Stimulated activated CD4-positive, alpha-beta T cell treated with anti-CD3 and anti-CD28 coated beads, TNF-alpha, amount 100 ng/mL, for 24 hours (primary cell): ENCODE measurements at regions not wholly inside any gene's neighbourhood (a gene's known extent, or its start where the extent isn't known, plus 50 kb on each side); places are given as distances from the start of the nearest gene placed in this dataset.

Experiments
- DNase-seq, 3 experiments: peaks; one replicate each; pipeline ENCODE4 v3.0.0-alpha.2; 2020; ENCODE audit warnings: low read depth in 3 of 3

DNA sequence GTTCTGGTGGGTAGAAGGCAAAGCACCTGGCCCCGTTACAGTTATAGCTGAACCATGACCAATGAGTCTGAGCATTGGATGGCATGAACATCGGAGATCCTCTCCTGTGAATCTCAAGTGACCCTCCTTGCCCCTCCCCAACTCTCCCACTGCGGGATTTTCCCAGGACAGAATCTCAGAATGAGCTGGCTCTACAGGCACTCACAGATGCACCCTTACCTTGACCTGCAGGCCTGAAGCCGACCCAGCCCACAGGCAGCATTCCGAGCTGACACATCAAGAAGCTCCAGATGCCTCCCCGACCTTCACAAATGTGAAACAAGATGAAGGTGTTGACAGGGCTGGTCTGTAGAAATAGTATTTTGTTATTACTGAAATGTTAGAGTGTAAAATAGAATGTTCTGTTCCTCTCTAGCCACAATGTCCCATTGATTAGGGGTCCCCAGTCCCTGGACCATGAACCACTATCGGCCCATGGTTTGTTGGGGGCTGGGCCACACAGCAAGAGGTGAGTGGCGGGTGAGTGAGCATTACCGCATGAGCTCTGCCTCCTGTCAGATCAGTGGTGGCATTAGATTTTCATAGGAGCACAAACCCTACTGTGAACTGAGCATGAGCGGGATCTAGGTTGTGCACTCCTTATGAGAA, 263.4 kb downstream of the AUH start:
- DNase-seq, result no peak

DNA sequence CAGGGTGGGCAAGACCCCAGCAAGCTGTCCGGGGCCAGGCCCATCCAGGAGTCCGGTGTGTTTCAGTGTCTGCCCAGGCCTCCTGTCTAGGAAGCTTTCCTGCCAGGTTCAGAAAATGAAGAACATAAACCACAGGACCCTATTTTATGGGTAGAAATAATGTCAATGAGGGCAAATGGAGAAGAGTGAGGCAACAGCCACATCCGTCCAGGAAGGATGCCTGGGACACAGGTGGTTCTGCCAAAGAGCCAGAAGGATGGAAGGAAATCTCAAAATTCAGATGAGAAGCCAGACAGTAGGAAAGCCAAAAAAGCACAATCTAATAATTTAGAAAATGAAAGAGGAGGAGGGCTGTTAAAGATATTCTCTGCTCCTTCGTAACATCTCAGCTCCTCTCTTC, 262.3 kb downstream of the AUH start:
- DNase-seq, result no peak

DNA sequence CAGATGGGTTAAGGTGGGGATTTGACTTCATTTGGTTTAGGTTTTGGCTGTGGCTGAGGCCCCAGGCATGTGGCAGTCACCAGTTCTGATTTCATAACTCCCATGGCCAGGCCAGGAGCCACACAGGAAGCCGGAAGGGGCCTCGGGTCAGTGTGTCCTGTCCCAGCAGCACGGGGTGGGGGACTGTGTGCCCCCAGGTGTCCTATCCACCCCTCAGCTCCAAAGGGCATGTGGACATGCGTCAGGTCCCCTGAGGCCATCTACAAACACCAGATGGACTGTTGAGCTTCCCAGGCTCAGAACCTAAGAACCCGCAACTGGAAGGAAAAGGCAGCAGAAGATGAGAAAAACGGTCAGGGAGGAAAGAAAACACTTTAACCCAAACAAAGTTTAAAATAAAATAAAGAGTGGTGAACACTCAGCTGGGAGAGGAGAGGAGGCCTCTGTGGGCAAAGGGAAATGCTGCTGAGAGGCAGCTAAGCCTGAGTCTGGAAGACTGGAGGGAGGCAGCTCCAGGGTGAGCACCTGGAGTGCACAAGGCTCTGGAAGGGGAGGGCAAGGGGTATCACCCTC, 260.8 kb downstream of the AUH start:
- DNase-seq, result no peak

DNA sequence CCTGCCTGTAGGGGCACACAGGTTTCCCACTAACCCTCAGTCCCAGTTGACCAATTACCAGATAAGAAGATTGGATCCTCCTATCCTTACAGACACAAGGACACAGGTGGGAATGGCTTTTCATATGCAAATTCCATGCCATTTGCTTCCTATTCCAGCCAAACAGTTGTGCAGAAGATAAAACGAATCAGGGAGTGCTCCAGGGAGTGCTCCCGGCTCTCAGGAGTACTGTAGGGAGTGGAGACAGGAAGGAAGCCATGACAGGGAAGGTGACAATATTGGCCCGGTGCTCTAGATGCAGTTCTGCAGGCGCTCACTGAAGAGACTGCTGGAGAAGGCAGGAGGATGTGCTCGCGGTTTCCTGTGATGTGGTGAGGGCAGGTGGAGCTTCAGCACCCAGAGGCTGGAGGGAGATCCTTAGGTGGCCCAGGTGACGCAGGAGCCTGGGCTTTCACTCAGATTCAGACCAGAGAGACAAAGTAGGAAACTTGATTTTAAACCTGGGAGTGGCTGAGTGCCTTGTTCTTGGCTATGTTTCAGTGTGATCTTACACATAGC, 260.0 kb downstream of the AUH start:
- DNase-seq, result peak; percentile 43 to 84 (median 53)

DNA sequence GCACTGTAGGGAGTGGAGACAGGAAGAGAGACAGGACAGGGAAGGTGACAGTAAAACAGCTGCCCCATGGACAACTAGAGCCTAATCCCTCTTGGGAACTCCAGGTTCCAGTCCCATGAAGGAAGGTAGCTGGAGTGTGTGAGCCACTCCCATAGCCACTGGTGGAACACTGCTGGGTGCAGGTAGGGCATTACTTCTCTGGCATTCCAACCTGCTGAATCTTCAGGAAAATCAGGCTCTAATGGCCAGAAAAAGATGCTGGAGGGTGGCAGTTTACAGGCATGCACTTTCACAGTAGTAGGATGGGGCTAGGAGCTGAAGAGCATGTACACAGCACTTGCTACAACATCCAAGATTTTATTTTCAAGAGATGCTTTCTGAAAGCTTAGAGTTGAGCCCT, 259.4 kb downstream of the AUH start:
- DNase-seq, result no peak

DNA sequence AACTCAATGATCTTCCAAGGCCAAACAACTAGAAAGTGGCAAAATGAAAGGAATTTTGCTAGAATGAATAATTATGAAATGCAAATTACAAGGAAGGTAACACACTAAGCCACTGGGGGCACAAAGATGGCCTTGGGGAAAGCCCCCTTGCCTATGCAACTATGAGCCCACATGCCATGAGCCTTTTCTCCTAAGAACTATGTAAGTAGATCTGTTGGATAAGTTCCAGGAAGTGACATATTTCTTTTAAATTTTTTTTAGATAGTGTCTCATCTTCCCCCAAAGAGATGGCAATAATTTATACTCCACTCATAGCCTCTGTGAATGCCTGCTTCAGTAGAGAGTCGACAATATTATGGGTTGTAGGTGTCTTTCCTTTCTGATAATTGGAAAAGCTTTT, 257.8 kb downstream of the AUH start:
- DNase-seq, result no peak

DNA sequence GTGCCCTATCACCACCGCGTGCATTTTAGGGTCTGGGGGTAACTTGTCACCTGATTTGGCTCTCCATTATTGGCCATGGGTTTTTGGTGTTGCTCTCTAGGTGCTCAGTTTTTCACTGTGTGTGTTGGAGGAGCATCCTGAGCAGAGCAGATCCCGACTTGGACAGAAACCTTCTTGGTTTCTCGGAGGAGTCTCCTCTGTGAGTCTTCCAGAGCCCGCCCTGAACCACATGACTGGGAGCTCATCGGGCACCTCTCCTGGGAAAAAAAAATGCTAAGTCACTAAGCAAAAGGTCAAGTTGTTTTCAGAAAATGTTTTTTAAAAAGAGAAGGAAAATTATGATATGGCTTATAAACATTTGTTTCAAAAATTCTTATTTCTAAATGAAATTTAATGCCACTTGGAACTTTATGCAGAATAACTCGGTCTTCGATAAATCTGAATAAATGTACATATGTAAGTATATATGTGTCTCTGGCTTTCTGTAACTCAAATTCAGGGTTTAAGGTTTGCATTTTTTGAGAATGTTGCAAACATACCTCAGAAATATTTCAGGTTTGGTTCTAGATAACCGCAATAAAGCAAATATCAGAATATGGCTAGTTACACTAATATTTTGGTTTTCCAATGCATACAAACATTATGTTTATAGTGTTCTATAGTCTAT, 255.2 kb downstream of the AUH start:
- DNase-seq, result no peak

DNA sequence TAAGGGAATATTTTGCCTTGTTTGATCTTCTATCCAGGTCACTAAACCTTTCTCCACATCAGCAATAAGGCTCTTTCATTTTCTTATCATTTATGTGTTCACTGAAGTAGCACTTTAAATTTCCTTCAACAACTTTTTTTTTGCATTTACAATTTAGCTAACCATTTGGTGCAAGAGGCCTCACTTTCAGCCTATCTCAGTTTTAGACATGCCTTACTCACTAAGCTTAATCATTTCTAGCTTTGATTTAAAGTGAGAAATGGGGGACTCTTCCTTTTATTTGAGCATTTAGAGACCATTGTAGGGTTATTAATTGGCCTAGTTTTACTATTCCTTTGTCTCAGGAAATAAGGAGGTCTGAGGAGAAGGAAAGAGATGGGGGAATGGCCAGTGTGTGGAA, 250.5 kb downstream of the AUH start:
- DNase-seq, result no peak

DNA sequence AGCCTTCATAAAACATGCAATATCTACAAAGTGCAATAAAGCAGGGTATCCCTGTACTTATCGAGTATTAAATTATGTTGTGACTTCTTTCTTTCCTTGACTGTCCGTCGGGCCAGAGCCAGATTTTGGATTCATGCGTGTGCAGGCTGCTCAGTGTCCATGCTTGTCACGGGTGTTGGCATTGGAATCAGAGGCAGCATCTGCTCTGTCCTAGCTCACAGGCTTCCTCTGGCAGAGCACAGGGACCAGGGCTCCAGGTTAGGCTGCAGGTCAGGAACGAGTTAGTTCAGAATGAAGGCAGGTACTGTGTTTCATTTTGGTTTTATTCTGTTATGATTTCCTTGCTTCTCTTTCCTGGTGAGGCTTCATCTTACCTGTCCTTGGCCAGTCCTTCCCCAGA, 249.8 kb downstream of the AUH start:
- no peak for DNase-seq

DNA sequence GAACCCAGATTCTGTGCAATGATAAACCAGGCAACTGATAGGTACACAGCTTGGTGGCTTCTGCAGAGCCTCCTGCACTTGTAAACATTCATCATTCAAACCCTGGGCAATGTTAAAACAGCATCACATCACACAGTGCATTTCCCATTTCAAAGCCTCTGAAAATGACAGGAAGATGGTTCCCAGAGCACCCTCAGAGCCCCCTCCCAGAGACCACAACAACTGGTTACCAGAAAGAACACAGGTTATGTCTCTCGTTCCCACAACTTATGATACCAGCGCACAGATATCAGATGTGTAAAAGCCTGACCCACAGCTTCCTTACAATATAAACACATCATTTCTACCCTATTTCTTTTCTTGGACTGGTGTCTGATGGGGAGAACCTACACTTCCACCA, 248.7 kb downstream of the AUH start:
- DNase-seq, result no peak

DNA sequence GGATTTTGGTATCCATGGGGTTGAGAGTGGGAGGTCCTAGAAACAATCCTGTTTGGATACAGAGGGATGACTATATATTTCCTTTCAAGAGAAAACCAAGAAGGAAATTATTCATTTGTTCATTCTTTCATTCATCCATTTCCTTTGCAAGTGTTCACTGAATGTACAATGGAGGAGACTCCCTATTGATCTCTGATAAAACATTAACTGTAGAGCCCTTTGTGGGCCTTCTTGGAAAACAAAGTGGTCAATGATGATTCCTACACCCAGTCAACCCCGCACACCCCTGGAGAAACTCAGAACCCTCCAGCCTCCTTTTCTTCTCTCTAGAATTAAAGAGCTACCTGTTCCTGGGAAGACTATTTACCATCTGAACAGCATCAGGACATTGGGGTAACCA, 247.3 kb downstream of the AUH start:
- DNase-seq, result no peak

DNA sequence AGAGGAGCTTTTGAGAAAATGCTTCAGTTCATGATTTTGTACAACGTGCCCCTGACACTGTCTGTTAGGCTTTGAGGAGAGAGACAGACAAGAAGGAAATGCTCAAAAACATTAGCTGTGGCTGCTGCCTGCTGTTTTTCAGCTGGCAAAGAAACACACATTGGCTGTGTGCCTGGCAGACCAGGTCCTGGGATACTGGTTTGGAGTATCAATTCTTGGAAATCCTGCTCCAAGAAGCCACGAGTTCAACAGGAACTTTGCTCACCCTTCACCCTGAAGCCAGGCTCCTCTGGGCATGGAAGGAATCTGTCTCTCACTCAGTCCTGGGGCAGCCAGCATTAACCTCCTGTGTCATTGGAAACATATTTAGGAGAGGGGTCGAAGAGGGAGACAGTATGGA, 245.5 kb downstream of the AUH start:
- DNase-seq, result no peak

DNA sequence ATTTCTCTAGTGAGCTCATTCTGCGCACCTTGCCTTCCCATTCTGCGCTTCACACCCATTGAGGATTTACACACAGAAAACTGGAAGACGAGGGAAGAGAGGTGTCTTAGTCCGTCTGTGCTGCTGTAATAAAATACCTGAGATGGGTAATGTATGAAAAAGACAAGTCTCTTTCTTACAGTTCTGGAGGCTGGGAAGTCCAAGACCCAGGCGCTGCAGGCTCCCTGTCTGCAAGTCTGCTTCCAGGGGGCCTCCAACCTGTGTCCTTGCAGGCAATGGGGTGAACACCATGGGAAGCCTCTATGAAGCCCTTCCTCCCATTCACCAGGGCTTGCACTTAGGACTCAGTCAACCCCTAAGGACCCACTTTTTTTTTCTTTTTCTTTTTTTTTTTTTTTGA, 245.0 kb downstream of the AUH start:
- DNase-seq, result no peak

DNA sequence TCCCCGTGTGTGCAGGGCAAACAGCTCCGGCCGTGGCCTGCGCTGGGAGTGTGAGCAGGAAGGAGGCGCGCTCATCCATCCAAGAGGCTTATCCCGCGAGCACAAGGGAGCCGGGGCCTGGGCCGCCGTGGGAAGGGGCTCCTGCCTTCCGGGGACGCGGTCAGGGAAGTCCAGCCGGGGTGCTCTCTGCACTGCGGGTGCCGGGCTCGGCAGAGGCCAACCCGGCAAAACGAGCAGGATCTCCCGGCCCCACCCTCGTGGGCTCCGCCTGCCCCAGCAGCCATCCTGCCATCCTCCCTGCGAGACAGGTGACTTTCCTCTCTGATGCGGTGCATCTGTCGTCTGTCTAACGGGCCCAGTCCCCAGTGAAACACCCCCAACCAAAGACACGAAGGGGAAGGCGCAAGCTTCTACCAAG, 244.2 kb downstream of the AUH start:
- DNase-seq, result no peak

DNA sequence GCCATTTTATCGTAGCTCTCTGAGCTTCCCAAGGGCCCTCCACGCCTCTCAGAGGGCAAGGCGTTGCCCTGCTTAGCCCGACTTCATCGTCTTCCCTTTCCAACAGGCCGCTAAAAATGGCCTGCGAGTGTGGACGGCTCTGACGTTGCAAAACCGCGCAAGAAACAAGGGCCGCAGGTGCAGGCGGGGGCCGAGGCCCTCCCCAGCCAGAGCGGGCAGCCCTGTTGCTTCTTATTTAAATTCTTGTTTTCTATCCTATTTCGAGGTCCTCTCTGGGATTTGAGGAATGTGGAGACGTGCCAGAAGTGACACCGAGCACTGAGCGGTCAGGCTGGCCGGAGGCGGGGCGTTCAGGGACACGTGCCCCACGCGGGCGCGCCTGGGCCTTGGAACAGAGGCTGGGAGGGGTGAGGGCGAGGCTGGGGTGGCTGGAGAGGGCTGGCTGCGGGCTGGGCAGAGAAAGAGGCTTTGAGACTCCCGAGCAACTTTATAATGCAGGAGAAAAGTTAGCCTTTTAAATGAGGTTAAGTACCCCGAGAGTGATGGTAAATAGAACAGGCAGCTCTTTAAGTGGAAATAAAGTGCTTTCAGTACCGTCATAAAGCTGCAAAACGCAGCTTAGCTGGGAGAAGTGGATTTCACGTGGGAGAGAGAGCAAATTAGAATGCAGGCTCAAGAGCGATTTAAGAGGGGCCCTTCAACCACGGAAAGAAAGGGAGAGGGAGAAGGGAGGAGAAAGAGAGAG, 243.6 kb downstream of the AUH start:
- DNase-seq, result no peak

DNA sequence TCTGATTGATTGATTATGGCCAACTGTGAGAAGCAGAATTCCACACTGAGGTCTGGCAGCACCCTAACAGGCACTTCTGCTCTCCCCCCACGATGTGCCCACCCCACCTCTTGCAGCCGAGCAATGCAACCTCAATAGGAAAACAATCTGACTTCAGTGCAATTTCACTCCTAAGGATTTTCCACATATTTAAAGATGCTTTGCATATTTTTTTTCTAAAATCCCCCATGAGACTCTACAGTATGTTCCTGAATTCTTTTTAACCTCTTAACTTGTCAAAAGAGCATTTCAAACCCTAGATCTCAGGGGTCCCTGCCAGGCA, 243.1 kb downstream of the AUH start:
- DNase-seq, result no peak

DNA sequence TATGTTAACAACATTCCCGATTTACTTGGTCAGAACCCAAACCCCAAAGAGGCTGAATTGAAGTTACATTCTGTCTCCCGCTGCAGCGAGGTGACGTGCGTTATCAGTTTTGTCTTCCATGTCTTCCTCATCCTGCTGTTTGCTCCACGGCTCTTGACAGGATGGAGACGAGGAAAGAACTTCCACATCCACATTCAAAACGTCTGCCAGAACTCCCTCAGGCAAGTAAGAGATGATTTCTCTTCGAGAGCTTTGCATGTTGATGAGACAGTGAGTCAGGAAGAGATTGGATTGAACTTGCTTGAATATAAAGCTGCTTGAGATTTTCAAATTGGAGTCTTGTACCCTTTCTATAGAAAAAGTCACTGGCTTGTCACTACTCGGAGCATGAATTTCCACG, 242.6 kb downstream of the AUH start:
- no peak for DNase-seq

DNA sequence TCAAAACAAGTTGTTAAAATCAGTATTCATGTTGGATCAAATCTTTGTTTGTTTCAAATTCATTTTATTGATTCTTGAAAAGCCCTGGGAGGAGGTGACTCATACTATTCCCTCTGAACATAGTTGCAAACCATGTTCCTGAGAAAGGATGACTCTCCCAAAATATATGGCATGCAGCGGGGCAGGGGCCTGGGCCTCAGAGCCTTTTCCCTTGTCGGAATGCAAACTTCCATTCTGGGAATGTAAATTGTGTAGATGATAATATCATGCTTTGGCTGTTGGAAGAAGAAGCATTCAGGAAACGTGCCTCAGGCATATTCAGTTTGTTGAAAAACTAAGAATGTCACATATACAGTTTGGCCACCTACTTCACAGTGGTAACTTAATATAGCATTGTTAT, 242.0 kb downstream of the AUH start:
- DNase-seq, result no peak

DNA sequence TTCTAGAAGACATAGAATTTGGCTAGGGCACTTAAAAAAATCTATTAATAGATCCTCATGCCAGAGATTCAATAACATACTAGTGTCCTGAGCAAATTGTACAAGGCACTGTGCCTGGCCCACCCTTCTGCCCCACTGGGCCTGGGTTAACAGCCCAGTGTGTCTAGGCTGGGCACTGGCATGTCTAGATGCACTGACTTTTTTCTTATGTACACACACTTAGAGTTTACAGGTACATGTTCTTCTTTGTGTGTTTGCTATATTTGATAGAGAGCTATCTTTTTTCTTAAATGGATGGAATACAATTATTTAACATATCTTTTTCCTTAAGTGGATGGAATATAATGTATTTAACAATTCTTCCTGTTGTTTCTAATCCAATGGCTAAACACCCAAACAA, 241.5 kb downstream of the AUH start:
- no peak for DNase-seq

DNA sequence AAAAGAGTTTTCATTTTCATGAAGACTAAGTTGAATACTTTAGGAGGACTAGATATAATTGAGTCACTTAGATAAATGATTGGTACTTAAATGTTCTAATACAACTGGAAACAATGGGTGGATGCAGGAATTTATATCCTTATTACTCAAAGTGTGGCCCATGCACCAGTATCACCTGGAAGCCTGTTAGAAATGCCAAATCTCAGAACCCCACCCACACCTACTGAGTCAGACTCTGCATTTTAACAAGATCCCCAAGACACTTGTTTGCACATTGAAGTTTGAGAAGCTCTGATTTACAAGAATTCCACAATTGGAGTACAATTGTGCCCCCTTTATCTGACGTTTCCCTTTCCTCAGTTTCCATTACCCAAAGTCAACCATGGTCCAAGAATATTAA, 239.0 kb downstream of the AUH start:
- no peak for DNase-seq

DNA sequence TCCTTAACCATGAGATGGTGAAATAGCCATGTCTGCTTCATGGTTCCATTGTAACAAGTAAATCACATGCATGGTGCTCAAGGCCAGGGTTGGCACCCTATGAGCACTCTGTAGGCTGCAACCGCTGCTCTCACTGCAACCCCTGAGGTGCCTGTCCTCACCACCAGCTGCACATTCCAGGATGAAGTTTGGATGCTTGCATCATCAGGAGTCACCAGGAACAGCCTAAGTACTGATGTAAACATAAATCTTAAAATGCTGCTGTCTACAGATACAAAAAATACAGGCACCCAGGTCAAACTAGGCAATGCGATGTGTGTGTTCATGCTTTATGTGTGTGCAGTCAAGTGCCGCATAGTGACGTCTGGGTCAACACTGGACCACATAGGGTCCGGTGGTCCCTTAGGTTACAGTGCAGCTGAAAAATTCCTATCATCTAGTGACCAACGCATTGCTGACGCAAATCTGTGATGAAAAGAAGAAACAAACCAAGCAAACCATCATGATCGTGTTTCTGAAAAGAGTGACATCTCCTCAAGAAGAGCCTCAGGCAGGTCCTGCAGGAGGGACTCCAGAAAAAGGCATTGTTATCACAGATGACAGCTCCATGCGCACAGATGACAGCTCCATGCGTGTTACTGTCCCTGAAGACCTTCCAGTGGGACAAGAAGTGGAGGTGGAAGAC, 234.8 kb downstream of the AUH start:
- DNase-seq, result no peak

DNA sequence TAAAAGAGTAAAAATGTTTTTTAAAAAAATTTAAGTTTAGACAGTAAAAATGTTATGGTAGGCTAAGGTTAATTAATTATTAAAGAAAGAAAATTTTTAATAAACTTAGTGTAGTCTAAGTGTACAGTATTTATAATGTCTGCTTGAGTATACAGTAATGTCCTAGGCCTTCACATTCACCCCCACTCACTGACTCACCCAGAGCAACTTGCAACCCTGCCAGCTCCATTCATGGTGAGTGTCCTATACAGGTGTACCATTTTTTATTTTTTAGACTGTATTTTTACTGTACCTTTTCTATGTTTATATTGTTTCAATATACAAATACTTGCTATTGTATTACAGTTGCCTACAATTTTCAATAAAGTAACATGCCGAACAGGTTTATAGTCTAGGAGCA, 234.1 kb downstream of the AUH start:
- no peak for DNase-seq
